ENCODE measurements at regions not wholly inside any gene's neighbourhood (a gene's known extent, or its start where the extent isn't known, plus 50 kb on each side); places are given as distances from the start of the nearest gene placed in this dataset.

DNA sequence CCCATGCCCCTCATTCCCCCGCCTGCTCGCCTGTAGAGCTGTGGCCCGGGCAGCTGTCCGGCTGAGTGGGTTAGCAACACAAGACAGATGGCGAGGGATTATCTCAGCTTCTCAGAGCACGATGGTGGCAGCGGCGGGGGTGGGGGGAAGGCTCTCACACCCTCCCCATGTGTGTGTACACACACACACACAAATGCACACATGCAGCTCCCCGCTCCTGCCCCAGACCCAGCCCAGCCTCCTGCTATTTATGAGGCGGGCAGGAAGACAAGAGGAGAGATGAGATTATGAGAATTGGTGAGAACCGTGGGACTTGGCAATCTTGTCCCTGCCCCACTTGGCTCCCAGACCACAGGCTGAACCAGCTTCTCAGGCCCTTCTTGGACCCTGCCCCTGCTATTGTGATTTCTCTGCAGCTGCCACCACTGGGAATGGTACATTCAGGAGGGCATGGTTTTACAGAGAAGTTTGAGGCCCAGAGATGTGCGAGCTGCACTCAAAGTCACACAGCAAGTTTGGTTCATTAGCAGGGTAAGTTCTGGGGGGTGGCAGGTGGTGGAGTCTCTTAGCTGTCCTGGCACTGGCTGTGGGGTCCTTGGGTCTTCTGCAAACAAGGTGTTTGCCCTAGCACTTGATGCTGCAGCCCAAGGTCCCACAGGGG lies 51.0 kb upstream of the PSD2 start:
- TF ChIP-seq, protein P1, sequence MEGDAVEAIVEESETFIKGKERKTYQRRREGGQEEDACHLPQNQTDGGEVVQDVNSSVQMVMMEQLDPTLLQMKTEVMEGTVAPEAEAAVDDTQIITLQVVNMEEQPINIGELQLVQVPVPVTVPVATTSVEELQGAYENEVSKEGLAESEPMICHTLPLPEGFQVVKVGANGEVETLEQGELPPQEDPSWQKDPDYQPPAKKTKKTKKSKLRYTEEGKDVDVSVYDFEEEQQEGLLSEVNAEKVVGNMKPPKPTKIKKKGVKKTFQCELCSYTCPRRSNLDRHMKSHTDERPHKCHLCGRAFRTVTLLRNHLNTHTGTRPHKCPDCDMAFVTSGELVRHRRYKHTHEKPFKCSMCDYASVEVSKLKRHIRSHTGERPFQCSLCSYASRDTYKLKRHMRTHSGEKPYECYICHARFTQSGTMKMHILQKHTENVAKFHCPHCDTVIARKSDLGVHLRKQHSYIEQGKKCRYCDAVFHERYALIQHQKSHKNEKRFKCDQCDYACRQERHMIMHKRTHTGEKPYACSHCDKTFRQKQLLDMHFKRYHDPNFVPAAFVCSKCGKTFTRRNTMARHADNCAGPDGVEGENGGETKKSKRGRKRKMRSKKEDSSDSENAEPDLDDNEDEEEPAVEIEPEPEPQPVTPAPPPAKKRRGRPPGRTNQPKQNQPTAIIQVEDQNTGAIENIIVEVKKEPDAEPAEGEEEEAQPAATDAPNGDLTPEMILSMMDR (IDR thresholded peaks at IDR 0.05; ENCODE audit: insufficient read depth, low read length, poor library complexity, severe bottlenecking), result no peak
- H3K36me3 ChIP-seq (ENCODE audit: control insufficient read depth, insufficient read depth, low read length), result no peaks in the 10 kb centered on the region
- H3K27me3 ChIP-seq (replicated peaks; ENCODE audit: control insufficient read depth, insufficient read depth, low read length), result no peaks in the 10 kb centered on the region; the same call in 1 of the 2 replicates
- H3K4me3 ChIP-seq (replicated peaks; ENCODE audit: low read depth, low read length), result no peak overlapping the region
- no peak for DNase-seq (ENCODE audit: extremely low read depth, insufficient read length)

DNA sequence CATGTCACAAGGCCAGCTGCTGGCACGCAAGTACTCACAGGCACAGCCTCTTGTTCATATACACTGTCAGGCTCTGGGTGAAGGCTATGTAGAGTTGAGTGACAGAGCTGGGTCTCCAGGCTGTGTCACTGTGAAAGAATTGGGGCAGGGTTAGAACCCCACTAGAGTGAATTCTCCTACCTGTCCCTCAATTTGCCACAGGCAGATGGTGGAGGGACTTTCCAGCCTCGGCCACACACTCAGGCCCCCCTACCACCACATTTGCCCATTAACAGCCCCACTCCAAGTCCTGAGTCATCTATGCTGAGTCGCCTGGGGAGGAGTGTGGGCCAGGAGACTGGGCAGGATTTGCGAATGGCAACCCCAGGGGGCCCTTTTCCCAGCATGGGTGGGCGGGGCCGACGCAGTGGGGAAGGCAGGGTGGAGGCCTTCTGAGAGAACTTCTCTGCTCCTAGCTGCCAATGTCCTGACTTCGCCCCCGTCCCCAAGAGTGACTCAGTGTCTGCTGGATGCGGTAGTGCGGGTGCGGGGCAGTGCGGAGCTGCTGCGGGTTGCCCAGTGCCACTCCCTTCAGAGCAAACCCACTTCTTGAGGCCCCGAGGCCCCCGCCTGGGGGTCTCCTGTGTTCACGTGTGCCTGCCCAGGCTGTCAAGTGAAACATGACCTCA lies 50.3 kb upstream of the PSD2 start:
- no peaks in the 10 kb centered on the region for H3K36me3 ChIP-seq (ENCODE audit: control insufficient read depth, insufficient read depth, low read length)
- TF ChIP-seq, protein P1 (IDR thresholded peaks at IDR 0.05; ENCODE audit: insufficient read depth, low read length, poor library complexity, severe bottlenecking), result no peak
- H3K27me3 ChIP-seq (replicated peaks; ENCODE audit: control insufficient read depth, insufficient read depth, low read length), result no peaks in the 10 kb centered on the region; the same call in 1 of the 2 replicates
- no peak overlapping the region for H3K4me3 ChIP-seq (replicated peaks; ENCODE audit: low read depth, low read length)
- peak; percentile 51 for DNase-seq (ENCODE audit: extremely low read depth, insufficient read length)

DNA sequence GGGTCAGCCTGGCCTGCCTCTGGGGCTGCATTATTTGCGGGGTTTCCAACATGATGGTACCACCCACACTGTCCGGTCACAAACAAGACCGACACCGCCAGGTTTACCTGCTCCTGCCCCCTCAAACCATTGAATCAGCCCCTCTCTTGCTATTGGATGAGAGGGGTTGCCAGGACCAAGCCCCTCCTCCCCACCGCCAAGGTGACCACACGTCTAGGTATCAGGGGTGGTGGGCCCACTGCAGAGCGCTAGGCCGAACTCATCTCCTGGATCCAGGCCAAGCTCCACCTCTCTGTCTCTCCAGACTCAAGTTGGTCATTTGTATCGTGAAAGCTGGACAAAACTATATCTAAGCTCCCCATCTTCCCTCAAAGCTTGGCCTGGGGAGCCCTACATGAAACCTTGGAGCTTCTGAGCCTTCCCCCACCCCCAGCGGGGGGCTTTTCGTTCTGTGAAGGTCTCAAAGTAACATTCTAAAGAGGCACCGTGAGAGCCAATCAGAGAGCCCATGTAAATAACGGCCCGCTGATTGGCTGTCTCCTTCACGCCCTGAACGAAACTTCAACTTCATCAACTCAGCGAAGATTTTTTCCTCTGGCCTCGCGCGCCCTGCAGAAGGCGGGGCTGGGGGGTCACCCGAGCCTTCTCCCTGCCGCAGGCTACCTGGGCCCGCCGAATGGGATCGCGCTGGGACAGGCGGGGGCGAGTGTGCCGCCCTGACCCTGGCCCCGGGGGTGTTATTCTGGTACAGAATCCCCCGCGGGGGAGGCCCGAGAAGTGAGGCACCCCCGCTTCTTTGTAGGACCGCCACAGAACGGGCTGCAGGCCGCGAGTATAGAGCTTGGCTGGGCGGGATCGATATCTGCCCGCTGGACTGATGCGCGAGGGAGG lies 49.6 kb upstream of the PSD2 start:
- peak; percentile 70 for DNase-seq (ENCODE audit: extremely low read depth, insufficient read length)
- no peak overlapping the region; the same call in none of the 2 replicates for H3K4me3 ChIP-seq (replicated peaks; ENCODE audit: low read depth, low read length)
- no peaks in the 10 kb centered on the region; the same call in 1 of the 2 replicates for H3K27me3 ChIP-seq (replicated peaks; ENCODE audit: control insufficient read depth, insufficient read depth, low read length)
- no peaks in the 10 kb centered on the region for H3K36me3 ChIP-seq (ENCODE audit: control insufficient read depth, insufficient read depth, low read length)
- TF ChIP-seq, protein P1 (IDR thresholded peaks at IDR 0.05; ENCODE audit: insufficient read depth, low read length, poor library complexity, severe bottlenecking), result no peak

All from GM06990 (cell line).